HCT116 (cell line): ENCODE measurements at regions not wholly inside any gene's neighbourhood (a gene's known extent, or its start where the extent isn't known, plus 50 kb on each side); places are given as distances from the start of the nearest gene placed in this dataset.

Experiments used
- ATAC-seq: fragments of 200-7000 bp; cut with Tn5 transposase; 2 replicates; pipeline ENCODE4 v1.9.1; 2020; ENCODE audit warnings: mild to moderate bottlenecking, moderate library complexity
- BruUV-seq: library from RNA; stranded (reverse); fragments of 400-500 nt; replicated peaks from 2 replicates; lab custom pipeline; 2021; lab: Mats Ljungman, UMichigan
- CTCF ChIA-PET: fragments of 300-600 bp; sonication (Branson Sonifier 250); formaldehyde crosslinking; loops from one replicate; lab custom pipeline; 2021; ENCODE audit warnings: antibody characterized with exemption; lab: Charles Lee
- POLR2A ChIA-PET: fragments of 300-600, 350-600 bp; sonication (Branson Sonifier 250); formaldehyde crosslinking; loops from one replicate; lab custom pipeline; 2021; ENCODE audit warnings: antibody characterized with exemption; lab: Charles Lee
- RAD21 ChIA-PET, 2 experiments: fragments of 300-600 bp; sonication (Branson Sonifier 250); formaldehyde crosslinking; loops; one replicate each; lab custom pipeline; 2023; ENCODE audit warnings: low total read pairs in 2 of 2; ENCODE audit not compliant: uncharacterized antibody in 2 of 2, unreplicated experiment in 2 of 2, low non-redundant PET in 1 of 2; lab: Charles Lee
- DNase-seq: peaks from one replicate; pipeline ENCODE4 v3.0.0-alpha.2; 2010; ENCODE audit warnings: low read depth, low spot score
- H2AFZ ChIP-seq: fragments of 200-600 bp; shearing (Covaris generic), sonication (generic); 2 replicates; pipeline ENCODE4 v1.6.1; 2017; ENCODE audit warnings: low read depth, mixed run types, mixed read lengths, antibody characterized with exemption, low read length; ENCODE audit not compliant: poor library complexity, severe bottlenecking
- H3K27ac ChIP-seq: 2 replicates; pipeline ENCODE4 v1.5.1; 2012; ENCODE audit warnings: low read depth, low read length
- H3K27me3 ChIP-seq: fragments of 200-600 bp; sonication (generic); 2 replicates; pipeline ENCODE4 v1.6.1; 2016; ENCODE audit warnings: mixed run types, low read length, mixed read lengths; ENCODE audit not compliant: insufficient read depth
- H3K36me3 ChIP-seq, 2 experiments: fragments of 200-500 bp in 1 of 2; fragments of 200-600 bp in 1 of 2; sonication (Bioruptor generic) in 1 of 2; sonication (generic) in 1 of 2; 2 replicates each; pipeline versions ENCODE4 v1.5.1 to v1.6.1; 2014 to 2016; ENCODE audit warnings: low read length in 2 of 2, inconsistent platforms in 1 of 2, mixed read lengths in 1 of 2, mixed run types in 1 of 2; ENCODE audit not compliant: insufficient read depth in 2 of 2, control insufficient read depth in 1 of 2
- H3K4me1 ChIP-seq, 2 experiments: fragments of 200-600 bp in 1 of 2; sonication (generic) in 1 of 2; 2 replicates each; pipeline versions ENCODE4 v1.5.1 to v1.6.1; 2012 to 2017; ENCODE audit warnings: low read length in 2 of 2, inconsistent platforms in 1 of 2, mild to moderate bottlenecking in 1 of 2, mixed read lengths in 1 of 2, mixed run types in 1 of 2, moderate library complexity in 1 of 2; ENCODE audit not compliant: insufficient read depth in 2 of 2, control insufficient read depth in 1 of 2
- H3K4me2 ChIP-seq: fragments of 200-600 bp; sonication (generic); 2 replicates; pipeline ENCODE4 v1.6.1; 2017; ENCODE audit warnings: mixed run types, low read length, mixed read lengths
- H3K4me3 ChIP-seq, 2 experiments: fragments of 200-600 bp in 1 of 2; sonication (generic) in 1 of 2; replicated peaks in 1 of 2; 2 replicates each; pipeline ENCODE4 v1.5.1; 2011 to 2016; ENCODE audit warnings: low read length in 2 of 2, control low read depth in 1 of 2, low read depth in 1 of 2, mild to moderate bottlenecking in 1 of 2, mixed read lengths in 1 of 2, mixed run types in 1 of 2
- H3K79me2 ChIP-seq: fragments of 200-600 bp; sonication (generic); 2 replicates; pipeline ENCODE4 v1.6.1; 2017; ENCODE audit warnings: mild to moderate bottlenecking, mixed run types, low read length, moderate library complexity, mixed read lengths; ENCODE audit not compliant: insufficient read depth
- H3K9ac ChIP-seq: fragments of 200-600 bp; sonication (generic); 2 replicates; pipeline ENCODE4 v1.6.1; 2016; ENCODE audit warnings: low read length, mixed read lengths
- H3K9me2 ChIP-seq: fragments of 200-600 bp; sonication (generic), shearing (Covaris generic); 2 replicates; pipeline ENCODE4 v1.6.1; 2017; ENCODE audit warnings: mixed run types, mild to moderate bottlenecking, moderate library complexity; ENCODE audit not compliant: insufficient read depth
- H3K9me3 ChIP-seq, 2 experiments: fragments of 200-500 bp in 1 of 2; fragments of 200-600 bp in 1 of 2; sonication (Bioruptor generic) in 1 of 2; sonication (generic) in 1 of 2; 2 replicates each; pipeline ENCODE4 v1.6.1; 2014 to 2017; ENCODE audit warnings: low read length in 2 of 2, mixed read lengths in 2 of 2, inconsistent platforms in 1 of 2, low read depth in 1 of 2, mild to moderate bottlenecking in 1 of 2, mixed run types in 1 of 2, moderate library complexity in 1 of 2; ENCODE audit not compliant: control insufficient read depth in 1 of 2, insufficient read depth in 1 of 2
- H4K20me1 ChIP-seq: fragments of 200-600 bp; sonication (generic), shearing (Covaris generic); 2 replicates; pipeline ENCODE4 v1.6.1; 2017; ENCODE audit warnings: mixed run types, mild to moderate bottlenecking, moderate library complexity; ENCODE audit not compliant: insufficient read depth
- CBX3 ChIP-seq: IDR thresholded peaks from 2 replicates; pipeline ENCODE4 v1.6.1; 2012; ENCODE audit warnings: low read depth
- CEBPB ChIP-seq: IDR thresholded peaks from 2 replicates; pipeline ENCODE4 v1.6.1; 2012; ENCODE audit warnings: low read depth
- EGR1 ChIP-seq: IDR thresholded peaks from 2 replicates; pipeline ENCODE4 v1.6.1; 2012; ENCODE audit warnings: low read depth
- ELF1 ChIP-seq: IDR thresholded peaks from 2 replicates; pipeline ENCODE4 v1.6.1; 2012; ENCODE audit warnings: low read depth, borderline replicate concordance
- EZH2phosphoT487 ChIP-seq: fragments of 200-600 bp; IDR thresholded peaks from 2 replicates; pipeline ENCODE4 v1.6.1; 2018; ENCODE audit warnings: antibody characterized with exemption, borderline replicate concordance
- RAD21 ChIP-seq: IDR thresholded peaks from 2 replicates; pipeline ENCODE4 v1.6.1; 2012; ENCODE audit warnings: low read depth, mild to moderate bottlenecking
- REST ChIP-seq: IDR thresholded peaks from 2 replicates; pipeline ENCODE4 v1.6.1; 2012; ENCODE audit warnings: low read depth
- SIN3A ChIP-seq: IDR thresholded peaks from 2 replicates; pipeline ENCODE4 v1.6.1; 2012; ENCODE audit warnings: low read depth
- SP1 ChIP-seq: IDR thresholded peaks from 2 replicates; pipeline ENCODE4 v1.6.1; 2012; ENCODE audit warnings: low read depth
- YY1 ChIP-seq: IDR thresholded peaks from 2 replicates; pipeline ENCODE4 v1.6.1; 2011; ENCODE audit warnings: low read length, low read depth, moderate library complexity, mild to moderate bottlenecking; ENCODE audit not compliant: insufficient replicate concordance; ENCODE audit errors: extremely low read depth
- ZNF274 ChIP-seq: fragments of 200-500 bp; sonication (Bioruptor generic); IDR thresholded peaks from 2 replicates; pipeline ENCODE4 v1.6.1; 2014; ENCODE audit warnings: mild to moderate bottlenecking, low read depth, low read length, inconsistent platforms
- intact Hi-C: fragments of 100-400 bp; cut with micrococcal nuclease; formaldehyde crosslinking; loops from 2 replicates; pipeline ENCODE4 v1.10.0; 2022
- TF ChIP-seq, protein P1 (sequence below): IDR thresholded peaks from 2 replicates; pipeline ENCODE4 v1.6.1; 2012

GRCh38 chr16:85561248-85562092 is 51.7 kb upstream of the GSE1 start (continued):
- TF ChIP-seq CBX3 (no peak), ZNF274 (no peak), RAD21 (no peak), SP1 (no peak), SIN3A (no peak), EGR1 (no peak)
- TF ChIP-seq, protein P1, sequence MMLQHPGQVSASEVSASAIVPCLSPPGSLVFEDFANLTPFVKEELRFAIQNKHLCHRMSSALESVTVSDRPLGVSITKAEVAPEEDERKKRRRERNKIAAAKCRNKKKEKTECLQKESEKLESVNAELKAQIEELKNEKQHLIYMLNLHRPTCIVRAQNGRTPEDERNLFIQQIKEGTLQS, result no peak

DNA sequence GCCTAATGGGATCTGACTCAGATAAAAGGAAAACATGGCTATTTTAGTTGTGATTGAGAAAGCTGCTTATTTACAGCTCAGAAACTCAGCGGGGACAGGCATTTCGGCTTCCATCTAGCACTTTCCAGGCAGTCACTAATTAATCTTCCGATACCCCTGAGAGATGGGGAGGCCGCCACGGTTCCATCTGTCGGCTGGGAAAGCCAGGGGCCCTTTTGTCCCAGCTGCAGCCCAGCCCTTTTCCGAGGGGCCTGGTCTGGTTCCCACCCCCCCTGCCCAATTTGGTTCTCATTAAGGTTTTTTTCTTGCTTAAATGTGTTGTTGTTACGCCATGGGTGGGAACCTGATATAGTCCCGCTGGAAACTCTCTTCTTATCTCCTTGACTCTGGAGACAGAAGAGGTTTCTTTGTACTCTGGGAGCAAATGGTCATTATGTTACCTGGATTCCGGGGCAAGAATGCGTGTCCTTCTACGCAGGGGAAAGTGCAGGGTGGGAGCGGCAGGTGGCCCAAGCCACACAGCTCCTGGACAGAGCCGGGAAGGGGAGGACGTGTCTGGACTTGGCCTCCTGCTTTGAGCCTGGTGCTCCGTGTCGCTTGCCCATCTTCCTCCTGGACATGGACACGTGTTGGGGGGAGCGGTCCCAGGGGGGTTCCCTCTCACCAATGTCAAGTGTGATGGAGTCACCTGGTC is 50.9 kb upstream of the GSE1 start:
- POLR2A ChIA-PET, result no interaction called here

More for the DNA sequence above, 50.9 kb upstream of the GSE1 start:
- Histone ChIP-seq H3K27me3 (no peaks in the 10 kb centered on the region), H3K4me2 (no peak overlapping the region), H3K27ac (no peak overlapping the region), H3K79me2 (peaks cover 3% of the 10 kb centered on the region; the same call in 1 of the 2 replicates), H3K9me2 (no peaks in the 10 kb centered on the region), H4K20me1 (no peaks in the 10 kb centered on the region; the same call in 1 of the 2 replicates), H3K4me3 (no peak overlapping the region), H3K9ac (no peak overlapping the region), H3K36me3 (no peaks in the 10 kb centered on the region), H3K4me1 (peaks cover 31 to 43% of the 10 kb centered on the region in 2 experiments), H2AFZ (no peak overlapping the region), H3K9me3 (no peaks in the 10 kb centered on the region)
- no TSS peak for BruUV-seq
- intact Hi-C loops, result no loop called here
- CTCF ChIA-PET, result interaction anchor here (1.1 kb wide), 2 partner anchors 54 to 146 kb away, joined by 3 to 5 read pairs; no protein-coding TSS in a partner anchor
- RAD21 ChIA-PET, result no interaction called here
- no peak for ATAC-seq
- no peak for DNase-seq
- no peak for TF ChIP-seq ELF1
- TF ChIP-seq, protein P1, result no peak
- TF ChIP-seq EZH2phosphoT487, result no peak
- no peak for TF ChIP-seq REST
- TF ChIP-seq YY1, result no peak
- TF ChIP-seq SIN3A, result no peak
- no peak for TF ChIP-seq CEBPB
